HepG2 (cell line): ENCODE measurements at regions not wholly inside any gene's neighbourhood (a gene's known extent, or its start where the extent isn't known, plus 50 kb on each side); places are given as distances from the start of the nearest gene placed in this dataset.

Source experiments
- CBFB ChIP-seq: sonication (generic); formaldehyde crosslinking; IDR thresholded peaks from 2 replicates; pipeline ENCODE4 v1.4.0; 2020; ENCODE audit warnings: missing genetic modification reagents
- CTCF ChIP-seq: sonication (generic); formaldehyde crosslinking; IDR thresholded peaks from 2 replicates; pipeline ENCODE4 v1.5.0; 2020; ENCODE audit warnings: mild to moderate bottlenecking, missing genetic modification reagents, moderate library complexity
- ELF3 ChIP-seq: IDR thresholded peaks from 2 replicates; pipeline ENCODE4 v1.6.1; 2016; ENCODE audit warnings: missing genetic modification reagents, missing compliant biosample characterization
- EP300 ChIP-seq, 3 experiments: sonication (generic) in 1 of 3; formaldehyde crosslinking in 1 of 3; IDR thresholded peaks; 2 replicates each; pipeline versions ENCODE4 v1.5.1 to v1.6.1; 2011 to 2020; ENCODE audit warnings: low read depth in 2 of 3, low read length in 2 of 3, borderline replicate concordance in 1 of 3, improper control_type of control experiment in 1 of 3, mild to moderate bottlenecking in 1 of 3, missing genetic modification reagents in 1 of 3, moderate library complexity in 1 of 3
- MAFF ChIP-seq: IDR thresholded peaks from 2 replicates; pipeline ENCODE4 v1.6.1; 2011; ENCODE audit warnings: low read depth, low read length, improper control_type of control experiment
- TOE1 ChIP-seq: sonication (generic); formaldehyde crosslinking; IDR thresholded peaks from 2 replicates; pipeline ENCODE4 v1.4.0; 2020; ENCODE audit warnings: mild to moderate bottlenecking, missing genetic modification reagents
- ZNF674 ChIP-seq: sonication (generic); formaldehyde crosslinking; IDR thresholded peaks from 2 replicates; pipeline ENCODE4 v1.5.0; 2020; ENCODE audit warnings: low read depth, mild to moderate bottlenecking, missing genetic modification reagents

GRCh38 chr2:210956101-210956500 is 399.7 kb downstream of the CPS1 start:
- TF ChIP-seq MAFF (no peak), CTCF (CRISPR knock-in tag) (no peak), EP300 (IDR thresholded peaks at IDR 0.05; ENCODE audit: low read depth in 2 of 2, low read length in 2 of 2) (no peak), EP300 (CRISPR knock-in tag; IDR thresholded peaks at IDR 0.05; ENCODE audit: borderline replicate concordance) (no peak), ZNF674 (no peak), TOE1 (CRISPR knock-in tag) (no peak), ELF3 (CRISPR knock-in tag) (no peak), CBFB (CRISPR knock-in tag) (no peak)
